ENCODE measurements at regions not wholly inside any gene's neighbourhood (a gene's known extent, or its start where the extent isn't known, plus 50 kb on each side); places are given as distances from the start of the nearest gene placed in this dataset.

GRCh38 chr2:65594150-65594549, 161.8 kb upstream of the SPRED2 start:
- TF ChIP-seq CTCF (IDR thresholded peaks at IDR 0.05 in 4 of 5, conservative IDR thresholded peaks at IDR 0.05 in 1 of 5) (no peak), POLR2A (IDR thresholded peaks at IDR 0.05) (no peak)
